GM12878 (cell line): ENCODE measurements at regions not wholly inside any gene's neighbourhood (a gene's known extent, or its start where the extent isn't known, plus 50 kb on each side); places are given as distances from the start of the nearest gene placed in this dataset.

Experiments
- CTCF ChIP-seq, 3 experiments: IDR thresholded peaks in 2 of 3; conservative IDR thresholded peaks in 1 of 3; 2 replicates each; pipeline ENCODE4 v1.5.1; 2011; ENCODE audit warnings: low read depth in 3 of 3, low read length in 3 of 3, mild to moderate bottlenecking in 3 of 3, control low read depth in 2 of 3, moderate library complexity in 2 of 3, inconsistent platforms in 1 of 3, mixed read lengths in 1 of 3; ENCODE audit not compliant: control insufficient read depth in 2 of 3, insufficient read depth in 1 of 3; ENCODE audit errors: extremely low read depth in 1 of 3
- E4F1 ChIP-seq: fragments of 450-650 bp; IDR thresholded peaks from 2 replicates; pipeline ENCODE4 v1.6.1; 2018; ENCODE audit warnings: borderline replicate concordance, mild to moderate bottlenecking; ENCODE audit not compliant: partially characterized antibody
- ELK1 ChIP-seq: IDR thresholded peaks from 2 replicates; pipeline ENCODE4 v1.6.1; 2012; ENCODE audit warnings: low read depth, low read length, improper control_type of control experiment
- ESRRA ChIP-seq: IDR thresholded peaks from 2 replicates; pipeline ENCODE4 v1.6.1; 2012; ENCODE audit warnings: mild to moderate bottlenecking, low read length, improper control_type of control experiment
- FOXK2 ChIP-seq: fragments of 450-650 bp; IDR thresholded peaks from 2 replicates; pipeline ENCODE4 v1.6.1; 2017; ENCODE audit warnings: mild to moderate bottlenecking, moderate library complexity
- MYC ChIP-seq: IDR thresholded peaks from 2 replicates; pipeline ENCODE4 v1.6.1; 2011; ENCODE audit warnings: mild to moderate bottlenecking, low read length, moderate library complexity, inconsistent platforms; ENCODE audit not compliant: insufficient read depth, insufficient replicate concordance, insufficient read length, severe bottlenecking
- NFIC ChIP-seq: IDR thresholded peaks from 2 replicates; pipeline ENCODE4 v1.6.1; 2012; ENCODE audit warnings: low read depth, mild to moderate bottlenecking, inconsistent platforms, low read length, moderate library complexity
- NRF1 ChIP-seq: conservative IDR thresholded peaks from 2 replicates; pipeline ENCODE4 v1.6.1; 2011; ENCODE audit warnings: mild to moderate bottlenecking, low read depth, low read length, improper control_type of control experiment
- POLR2AphosphoS5 ChIP-seq: IDR thresholded peaks from 2 replicates; pipeline ENCODE4 v1.6.1; 2011; ENCODE audit warnings: mild to moderate bottlenecking, low read length, inconsistent platforms
- PRDM15 ChIP-seq: fragments of 450-650 bp; formaldehyde crosslinking; IDR thresholded peaks from 2 replicates; pipeline ENCODE4 v1.4.0; 2020; ENCODE audit warnings: mild to moderate bottlenecking, moderate library complexity
- RELA ChIP-seq: fragments of 450-650 bp; IDR thresholded peaks from 2 replicates; pipeline ENCODE4 v1.8.0; 2014; ENCODE audit warnings: borderline replicate concordance; ENCODE audit not compliant: partially characterized antibody
- REST ChIP-seq: IDR thresholded peaks from 2 replicates; pipeline ENCODE4 v1.6.1; 2012; ENCODE audit warnings: mild to moderate bottlenecking, low read depth, low read length
- SMC3 ChIP-seq: IDR thresholded peaks from 2 replicates; pipeline ENCODE4 v1.6.1; 2011; ENCODE audit warnings: low read length, improper control_type of control experiment, borderline replicate concordance
- SP1 ChIP-seq: IDR thresholded peaks from one replicate; pipeline ENCODE4 v1.6.1; 2011; ENCODE audit warnings: low read depth, low read length

GRCh38 chr6:155955038-155955437 is 499.4 kb upstream of the NOX3 start:
- TF ChIP-seq POLR2AphosphoS5 (no peak), REST (no peak), E4F1 (no peak), CTCF (IDR thresholded peaks at IDR 0.05 in 2 of 3, conservative IDR thresholded peaks at IDR 0.05 in 1 of 3; ENCODE audit: control insufficient read depth in 2 of 3, extremely low read depth in 1 of 3, insufficient read depth in 1 of 3, low read depth in 3 of 3, low read length in 3 of 3) (no peak), SMC3 (no peak), ELK1 (no peak), PRDM15 (no peak), SP1 (no peak), FOXK2 (no peak), NRF1 (no peak), MYC (no peak), NFIC (no peak), RELA (no peak), ESRRA (no peak)
